ENCODE measurements at regions not wholly inside any gene's neighbourhood (a gene's known extent, or its start where the extent isn't known, plus 50 kb on each side); places are given as distances from the start of the nearest gene placed in this dataset.

DNA sequence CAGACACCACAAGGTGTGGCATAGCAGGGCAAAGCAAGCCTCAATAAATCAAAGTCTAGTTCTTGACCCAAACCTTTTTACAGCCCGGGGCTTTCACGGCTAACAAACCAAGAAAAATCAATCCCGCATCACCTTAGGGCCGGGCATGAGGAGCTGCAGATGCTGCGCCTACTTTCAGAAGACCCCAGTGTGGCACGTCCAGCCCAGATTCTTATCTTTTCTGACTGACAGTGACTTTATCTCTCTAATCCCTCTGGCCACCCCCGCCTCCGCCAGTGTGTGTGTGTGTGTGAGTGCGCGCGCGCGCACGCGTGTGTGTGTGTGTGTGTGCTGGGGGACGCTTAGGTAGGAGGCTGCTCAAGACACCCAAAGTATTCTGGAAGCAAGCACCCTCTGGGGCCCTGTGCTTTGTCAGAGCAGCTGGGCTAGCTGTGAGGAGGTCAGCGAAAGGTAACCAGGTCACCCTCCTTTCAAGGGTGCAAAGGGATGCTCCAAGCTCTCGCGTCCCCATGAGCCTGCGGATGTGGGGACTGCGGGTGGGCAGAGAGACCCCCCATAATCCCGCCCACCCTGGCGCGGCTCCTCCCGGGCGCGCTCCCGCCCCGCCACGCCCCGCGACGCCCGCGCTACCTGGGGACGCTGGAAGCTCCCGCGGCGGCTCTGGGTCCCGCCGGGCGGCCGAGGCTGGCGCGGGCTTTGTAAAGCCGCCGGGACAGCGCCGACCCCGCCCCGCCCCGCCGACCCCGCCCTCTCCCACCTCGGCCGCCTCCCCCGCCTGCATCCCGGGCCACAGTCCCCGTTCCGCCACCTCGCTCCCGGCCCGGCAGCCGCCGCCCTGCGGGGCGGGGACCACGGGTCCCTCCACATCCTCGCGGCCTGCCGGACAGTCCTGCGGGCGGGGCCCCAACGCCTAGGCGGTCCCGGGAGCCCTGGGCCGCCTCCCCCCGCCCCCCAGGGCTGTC lies 57.1 kb upstream of the RHOBTB1 start:
- peak; percentile 49 for DNase-seq (ENCODE audit: low spot score)

DNA sequence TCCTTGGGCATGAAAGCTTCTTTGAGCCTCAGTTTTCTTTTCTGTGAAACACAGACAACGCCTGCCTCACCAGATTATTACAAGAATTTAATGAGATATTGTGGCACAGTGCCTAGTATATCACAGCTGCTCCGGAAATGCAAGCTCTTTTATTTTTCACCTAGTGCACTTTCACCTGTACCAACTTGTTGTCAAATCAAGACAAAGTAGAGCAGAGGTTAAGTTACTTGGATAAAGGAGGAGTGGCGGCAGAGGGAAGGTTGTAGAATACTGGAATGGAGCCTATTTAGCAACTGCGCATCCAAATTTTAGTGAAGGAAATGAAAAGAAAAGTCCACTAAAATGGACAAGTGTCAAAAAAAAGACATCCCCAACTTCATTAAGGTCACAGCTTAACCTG lies 54.9 kb upstream of the RHOBTB1 start:
- no peak for DNase-seq (ENCODE audit: low spot score)

DNA sequence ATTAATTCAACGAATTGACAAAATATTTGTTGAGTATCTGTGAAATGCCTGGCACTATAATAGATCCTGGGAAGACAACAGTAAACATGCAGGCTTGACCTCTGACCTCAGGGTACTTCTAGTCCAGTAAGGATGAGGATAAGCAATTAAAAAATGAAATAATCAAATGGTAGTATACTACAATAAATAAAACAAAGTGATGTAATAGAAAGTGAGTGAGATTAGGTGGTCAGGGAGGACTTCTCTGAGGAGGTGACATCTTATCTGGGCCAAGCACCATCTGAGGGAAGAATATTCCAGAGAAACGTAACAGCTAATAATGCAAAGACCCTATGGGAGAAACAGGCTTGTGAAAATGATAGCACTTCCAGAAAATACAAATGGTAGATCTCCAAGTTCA lies 50.1 kb upstream of the RHOBTB1 start:
- no peak for DNase-seq (ENCODE audit: low spot score)
